Activated naive CD4-positive, alpha-beta T cell treated with anti-CD3 and anti-CD28 coated beads, Interleukin-2, amount 10 ng/mL, durations not matched to agents 7 days and 5 days (primary cell): ENCODE measurements at regions not wholly inside any gene's neighbourhood (a gene's known extent, or its start where the extent isn't known, plus 50 kb on each side); places are given as distances from the start of the nearest gene placed in this dataset.
A peak's percentile ranks its signal among the peaks of the same experiment; 100 is the strongest.

ENCODE experiments used
- CTCF ChIA-PET: fragments of 350-600 bp; sonication (Branson Sonifier 250); formaldehyde crosslinking; loops from one replicate; lab custom pipeline; 2021; ENCODE audit warnings: antibody characterized with exemption; lab: Charles Lee
- DNase-seq: peaks from one replicate; pipeline ENCODE4 v3.0.0-alpha.2; 2020
- H3K27ac Mint-ChIP-seq: one replicate; pipeline ENCODE4 v1.8.0; 2021; ENCODE audit warnings: mild to moderate bottlenecking, moderate library complexity, mixed read lengths
- H3K27me3 Mint-ChIP-seq: one replicate; pipeline ENCODE4 v1.8.0; 2021; ENCODE audit warnings: mild to moderate bottlenecking, mixed read lengths
- H3K36me3 Mint-ChIP-seq: one replicate; pipeline ENCODE4 v1.8.0; 2021; ENCODE audit warnings: mixed read lengths
- H3K4me1 Mint-ChIP-seq: one replicate; pipeline ENCODE4 v1.8.0; 2021; ENCODE audit warnings: mixed read lengths
- H3K4me3 Mint-ChIP-seq: one replicate; pipeline ENCODE4 v1.8.0; 2021; ENCODE audit warnings: mild to moderate bottlenecking, moderate library complexity, mixed read lengths
- H3K9me3 Mint-ChIP-seq: one replicate; pipeline ENCODE4 v1.8.0; 2021; ENCODE audit warnings: mixed read lengths

DNA sequence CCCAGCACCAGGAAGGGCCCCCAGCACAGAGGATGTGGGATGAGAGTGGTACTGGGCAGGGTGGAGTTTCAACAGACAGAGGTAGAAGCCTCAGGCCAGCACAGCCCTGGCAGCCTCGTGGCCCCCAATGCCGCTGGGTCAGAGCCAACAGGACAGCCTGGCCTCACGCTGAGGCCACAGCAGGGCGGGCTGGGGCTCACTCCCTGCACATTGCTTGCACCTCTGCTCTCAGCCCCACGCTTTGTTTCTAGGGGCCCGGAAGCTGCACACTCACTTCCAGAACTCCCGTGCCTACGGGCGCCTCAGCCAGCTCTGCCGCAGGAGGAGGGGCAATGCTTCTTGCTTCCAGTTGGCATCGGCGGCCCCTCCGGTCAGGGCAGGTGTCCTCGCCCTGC lies 72.9 kb downstream of the SIK1 start:
- DNase-seq: no peak
- H3K27me3 Mint-ChIP-seq: no peaks in the 10 kb centered on the region
- H3K27ac Mint-ChIP-seq: no peak overlapping the region
- H3K36me3 Mint-ChIP-seq: peaks cover 4% of the 10 kb centered on the region
- H3K9me3 Mint-ChIP-seq: no peaks in the 10 kb centered on the region
- H3K4me3 Mint-ChIP-seq: no peak overlapping the region
- CTCF ChIA-PET: no interaction called here
- H3K4me1 Mint-ChIP-seq: peaks cover 26% of the 10 kb centered on the region

DNA sequence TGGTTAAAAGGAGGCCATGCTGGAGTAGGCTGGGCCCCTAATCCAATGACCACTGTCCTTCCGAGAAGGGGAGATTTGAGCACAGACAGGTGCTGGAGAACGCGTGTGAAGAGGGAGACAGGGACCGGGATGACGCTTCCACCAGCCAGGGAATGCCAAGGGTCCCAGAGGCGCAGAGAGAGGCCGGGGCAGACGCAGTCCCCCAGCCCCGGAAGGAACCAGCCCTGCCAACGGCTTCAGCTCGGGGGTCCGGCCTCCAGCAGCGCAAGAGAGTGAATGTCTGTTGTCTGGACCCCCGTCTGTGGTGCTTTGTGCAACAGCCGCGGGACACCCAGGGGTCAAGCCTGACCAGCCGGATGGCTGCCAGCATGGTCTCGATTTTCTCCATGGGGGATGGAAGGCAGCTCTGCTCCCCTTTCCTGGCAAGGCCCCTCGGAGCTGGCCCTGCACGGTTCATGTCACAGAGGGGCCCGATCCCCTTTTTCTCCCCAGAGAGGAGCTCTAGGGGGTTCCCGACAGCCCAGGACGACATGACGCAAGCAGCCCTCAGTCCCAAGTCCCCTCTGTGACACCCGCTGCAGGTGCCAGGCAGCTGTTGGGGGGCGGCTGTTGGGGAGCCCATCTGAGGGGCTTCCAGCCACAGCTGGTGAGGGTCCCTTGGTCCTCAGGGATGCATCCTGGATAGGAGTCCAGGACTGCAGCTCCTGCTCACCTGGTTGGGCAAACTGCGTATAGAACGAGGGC lies 73.5 kb downstream of the SIK1 start:
- Mint-ChIP-seq H3K27ac (peak overlapping the region; percentile 86), H3K4me3 (no peak overlapping the region), H3K36me3 (peaks cover 4% of the 10 kb centered on the region), H3K9me3 (no peaks in the 10 kb centered on the region), H3K4me1 (peaks cover 23% of the 10 kb centered on the region), H3K27me3 (no peaks in the 10 kb centered on the region)
- CTCF ChIA-PET: no interaction called here
- DNase-seq: no peak

- Mint-ChIP-seq H3K9me3 (no peaks in the 10 kb centered on the region), H3K4me1 (peaks cover 20% of the 10 kb centered on the region), H3K4me3 (no peak overlapping the region), H3K27me3 (no peaks in the 10 kb centered on the region), H3K36me3 (no peaks in the 10 kb centered on the region), H3K27ac (peak overlapping the region; percentile 86)
- CTCF ChIA-PET: no interaction called here
- peak; percentile 46 for DNase-seq
Measured at GRCh38 chr21:43352568-43353281, 74.2 kb downstream of the SIK1 start.

DNA sequence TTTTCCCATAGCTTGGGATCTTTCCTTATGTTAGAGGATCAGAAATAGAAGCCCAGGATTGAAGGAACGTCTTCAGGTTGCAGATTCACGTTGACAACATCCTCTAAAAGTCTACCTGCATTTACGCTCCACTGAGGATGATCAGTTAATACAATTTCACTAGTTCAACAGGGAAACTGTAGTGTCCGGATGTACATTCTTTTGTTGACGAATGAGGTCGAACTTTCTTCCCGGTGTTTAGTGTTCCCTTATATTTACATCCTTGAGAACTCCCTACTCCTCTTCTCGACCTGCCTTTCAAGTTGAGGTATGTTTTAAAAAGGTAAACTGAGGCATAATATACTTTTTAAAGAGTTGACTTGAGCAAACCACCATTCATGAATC lies 74.8 kb downstream of the SIK1 start:
- CTCF ChIA-PET: no interaction called here
- Mint-ChIP-seq H3K4me3 (no peak overlapping the region), H3K9me3 (no peaks in the 10 kb centered on the region), H3K36me3 (no peaks in the 10 kb centered on the region), H3K27me3 (no peaks in the 10 kb centered on the region), H3K27ac (peak overlapping the region; percentile 15), H3K4me1 (peaks cover 22% of the 10 kb centered on the region)
- DNase-seq: no peak

GRCh38 chr21:43351501-43352153 lies 75.3 kb downstream of the SIK1 start:
- H3K36me3 Mint-ChIP-seq: no peaks in the 10 kb centered on the region
- no peak overlapping the region for H3K4me3 Mint-ChIP-seq

DNA sequence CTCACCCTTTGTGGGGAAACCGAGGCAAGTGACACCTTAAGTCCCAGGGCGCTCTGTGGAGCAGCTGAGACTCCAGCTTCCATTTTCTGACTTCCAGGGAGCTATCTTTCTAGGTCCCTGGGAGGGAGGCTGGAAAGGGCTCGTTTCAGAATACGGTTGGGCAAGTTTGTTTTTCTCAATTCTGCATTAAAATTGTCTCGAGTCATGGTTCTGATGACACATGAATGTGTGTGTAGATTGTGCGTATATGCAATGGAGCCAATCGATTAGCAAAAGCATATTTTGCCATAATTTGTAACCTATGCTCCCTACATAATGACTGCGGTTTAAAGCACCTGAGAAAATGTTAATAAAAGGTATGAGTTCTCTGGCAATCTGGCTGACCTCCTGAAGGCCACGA lies 77.3 kb downstream of the SIK1 start:
- no peaks in the 10 kb centered on the region for H3K9me3 Mint-ChIP-seq
- H3K4me1 Mint-ChIP-seq: peaks cover 28% of the 10 kb centered on the region
- H3K27ac Mint-ChIP-seq: no peak overlapping the region
- H3K4me3 Mint-ChIP-seq: no peak overlapping the region
- CTCF ChIA-PET: no interaction called here
- no peaks in the 10 kb centered on the region for H3K36me3 Mint-ChIP-seq
- DNase-seq: no peak
- H3K27me3 Mint-ChIP-seq: no peaks in the 10 kb centered on the region

More at GRCh38 chr21:43351501-43352153, 75.3 kb downstream of the SIK1 start:
- Mint-ChIP-seq H3K27me3 (no peaks in the 10 kb centered on the region), H3K4me1 (peaks cover 22% of the 10 kb centered on the region), H3K9me3 (no peaks in the 10 kb centered on the region), H3K27ac (no peak overlapping the region)
- no peak for DNase-seq
- CTCF ChIA-PET: no interaction called here

- Mint-ChIP-seq H3K36me3 (no peaks in the 10 kb centered on the region), H3K4me3 (no peak overlapping the region), H3K4me1 (peaks cover 28% of the 10 kb centered on the region), H3K9me3 (no peaks in the 10 kb centered on the region), H3K27ac (no peak overlapping the region), H3K27me3 (no peaks in the 10 kb centered on the region)
- CTCF ChIA-PET: no interaction called here
- DNase-seq: no peak
Measured at GRCh38 chr21:43348801-43349261, 78.1 kb downstream of the SIK1 start.

GRCh38 chr21:43348170-43348766 lies 78.7 kb downstream of the SIK1 start:
- no peak overlapping the region for H3K4me3 Mint-ChIP-seq
- CTCF ChIA-PET: no interaction called here
- DNase-seq: no peak
- H3K36me3 Mint-ChIP-seq: no peaks in the 10 kb centered on the region
- H3K27me3 Mint-ChIP-seq: no peaks in the 10 kb centered on the region
- H3K4me1 Mint-ChIP-seq: peaks cover 27% of the 10 kb centered on the region
- H3K27ac Mint-ChIP-seq: no peak overlapping the region
- no peaks in the 10 kb centered on the region for H3K9me3 Mint-ChIP-seq

DNA sequence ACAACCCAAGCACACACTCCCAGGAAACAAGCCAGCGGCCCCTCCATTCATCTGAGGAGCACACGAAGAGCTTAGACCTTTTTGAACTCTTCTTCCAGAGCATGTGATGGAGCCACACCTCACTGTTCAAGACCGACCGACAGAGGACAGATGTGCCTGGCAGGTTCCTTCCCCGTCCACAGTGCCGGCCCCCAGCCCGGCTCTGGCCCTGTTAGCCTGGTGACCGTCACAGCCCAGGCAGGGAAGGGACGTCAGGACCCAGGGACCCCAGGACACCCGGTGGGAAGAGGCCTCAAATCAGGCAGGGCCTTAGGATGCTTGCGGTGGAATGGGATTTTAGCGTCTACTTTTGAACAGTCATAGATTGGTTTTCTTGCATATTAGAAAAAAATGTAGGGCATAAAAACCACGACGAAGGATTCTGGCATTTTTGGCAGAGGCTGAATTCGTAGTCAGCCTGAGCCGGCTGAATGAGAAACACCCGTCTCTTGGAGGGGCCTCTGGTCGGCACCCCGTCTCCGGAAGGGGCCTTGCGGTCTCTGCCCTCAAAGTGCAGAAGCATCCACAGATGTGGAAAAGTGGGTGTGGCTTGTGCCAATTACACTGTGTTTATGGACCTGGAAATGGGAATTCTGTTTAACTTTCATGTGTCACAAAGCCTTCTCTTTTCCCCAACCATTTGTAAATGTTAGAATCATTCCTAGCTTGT lies 79.3 kb downstream of the SIK1 start:
- H3K27me3 Mint-ChIP-seq: no peaks in the 10 kb centered on the region
- no peak overlapping the region for H3K27ac Mint-ChIP-seq
- DNase-seq: no peak
- no peak overlapping the region for H3K4me3 Mint-ChIP-seq
- CTCF ChIA-PET: no interaction called here
- H3K9me3 Mint-ChIP-seq: no peaks in the 10 kb centered on the region
- peaks cover 21% of the 10 kb centered on the region for H3K4me1 Mint-ChIP-seq
- no peaks in the 10 kb centered on the region for H3K36me3 Mint-ChIP-seq

GRCh38 chr21:43346551-43346950 lies 80.4 kb downstream of the SIK1 start:
- no peaks in the 10 kb centered on the region for H3K27me3 Mint-ChIP-seq

DNA sequence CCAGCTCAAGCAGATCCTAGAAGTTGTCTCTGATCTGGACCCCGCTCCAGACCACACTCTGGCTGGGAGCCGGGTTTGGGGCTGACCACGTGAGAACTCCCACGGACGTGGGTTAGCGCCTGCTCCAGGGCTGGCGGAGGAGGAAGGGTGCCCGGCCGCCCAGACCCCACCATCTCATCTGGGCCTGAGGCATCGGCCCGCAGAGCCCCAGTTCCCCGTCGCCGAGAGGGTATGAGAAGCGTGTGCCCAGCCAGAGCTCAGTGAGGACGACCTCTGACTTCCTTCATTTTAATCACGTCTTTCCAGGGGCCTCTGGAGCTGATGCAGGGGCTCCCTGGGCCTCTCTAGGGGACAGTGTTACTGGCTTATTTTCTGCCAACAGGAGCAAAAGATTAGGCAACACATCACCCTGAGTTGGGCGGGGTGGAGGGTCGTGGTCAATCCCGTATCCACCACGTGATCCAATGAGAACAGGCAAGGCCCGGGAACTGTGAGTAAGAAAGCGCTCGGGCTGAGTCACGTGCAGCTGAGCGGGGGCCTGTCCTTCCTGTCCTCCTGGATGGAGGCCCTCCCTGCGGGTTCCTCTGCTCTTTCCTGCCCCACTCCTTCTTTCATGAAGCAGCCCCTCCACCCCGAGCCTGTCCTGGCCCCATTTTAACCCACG lies 81.1 kb downstream of the SIK1 start:
- Mint-ChIP-seq H3K36me3 (no peaks in the 10 kb centered on the region), H3K4me1 (peaks cover 11% of the 10 kb centered on the region), H3K9me3 (no peaks in the 10 kb centered on the region), H3K27ac (peak overlapping the region; percentile 64), H3K4me3 (no peak overlapping the region), H3K27me3 (no peaks in the 10 kb centered on the region)
- CTCF ChIA-PET: no interaction called here
- peak; percentile 57 for DNase-seq

More at GRCh38 chr21:43346551-43346950, 80.4 kb downstream of the SIK1 start:
- DNase-seq: no peak
- Mint-ChIP-seq H3K27ac (peak overlapping the region; percentile 64), H3K36me3 (no peaks in the 10 kb centered on the region), H3K4me1 (peaks cover 14% of the 10 kb centered on the region), H3K4me3 (no peak overlapping the region), H3K9me3 (no peaks in the 10 kb centered on the region)
- CTCF ChIA-PET: no interaction called here

DNA sequence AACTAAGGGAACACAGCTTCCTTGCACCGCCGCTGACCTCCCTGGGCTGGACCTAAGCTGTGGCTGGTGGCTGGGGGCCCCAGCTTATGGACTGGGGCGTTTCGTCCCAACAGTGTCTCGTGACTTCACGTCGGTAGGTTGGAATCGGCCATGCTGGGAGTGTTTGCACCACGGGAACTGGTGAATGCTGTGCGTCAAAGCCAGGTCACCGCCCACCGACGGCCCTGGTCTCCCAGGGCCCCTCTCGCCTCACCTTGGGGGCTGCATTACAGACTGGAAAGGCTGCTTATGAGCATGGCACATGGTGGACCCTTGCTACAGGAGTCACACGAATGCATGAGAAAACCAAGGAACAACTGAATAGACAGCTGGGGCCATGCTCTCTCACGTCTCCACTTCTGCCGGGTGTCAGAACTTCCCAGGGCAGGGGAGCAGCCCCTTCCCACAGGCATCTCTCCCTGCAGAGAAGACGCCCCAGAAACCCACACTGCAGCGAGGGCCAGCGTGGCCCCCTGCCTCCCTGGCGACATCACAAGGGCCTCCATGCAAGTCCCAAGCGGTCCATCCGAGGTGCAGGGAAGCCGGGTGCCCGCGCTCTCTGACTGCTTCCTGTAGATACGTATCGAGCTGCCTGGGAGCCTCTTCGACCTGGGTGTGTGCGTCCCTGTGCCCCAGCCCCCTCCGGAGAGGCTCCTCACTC lies 81.7 kb downstream of the SIK1 start:
- H3K36me3 Mint-ChIP-seq: no peaks in the 10 kb centered on the region
- no peak for DNase-seq
- no peak overlapping the region for H3K27ac Mint-ChIP-seq
- CTCF ChIA-PET: no interaction called here
- peaks cover 4% of the 10 kb centered on the region for H3K27me3 Mint-ChIP-seq
- H3K4me1 Mint-ChIP-seq: peaks cover 11% of the 10 kb centered on the region
- H3K4me3 Mint-ChIP-seq: no peak overlapping the region
- H3K9me3 Mint-ChIP-seq: no peaks in the 10 kb centered on the region
